GM13976 (cell line): ENCODE measurements at regions not wholly inside any gene's neighbourhood (a gene's known extent, or its start where the extent isn't known, plus 50 kb on each side); places are given as distances from the start of the nearest gene placed in this dataset.

ENCODE experiments used
- DNase-seq: peaks from one replicate; pipeline ENCODE4 v3.0.0; 2012; ENCODE audit warnings: low spot score
- in situ Hi-C: fragments of 300-500 bp; cut with MboI; formaldehyde crosslinking; loops from one replicate; pipeline ENCODE4 v1.12.0; 2022; ENCODE audit warnings: low sequenced_read_pairs, mixed read lengths, inconsistent platforms; ENCODE audit not compliant: unreplicated experiment
- TF ChIP-seq, protein P1 (sequence below): IDR thresholded peaks from 2 replicates; pipeline ENCODE4 v1.5.1; 2012; ENCODE audit warnings: borderline replicate concordance, mild to moderate bottlenecking; ENCODE audit not compliant: insufficient read depth; ENCODE audit errors: extremely low read depth, missing control alignments, control extremely low read depth

DNA sequence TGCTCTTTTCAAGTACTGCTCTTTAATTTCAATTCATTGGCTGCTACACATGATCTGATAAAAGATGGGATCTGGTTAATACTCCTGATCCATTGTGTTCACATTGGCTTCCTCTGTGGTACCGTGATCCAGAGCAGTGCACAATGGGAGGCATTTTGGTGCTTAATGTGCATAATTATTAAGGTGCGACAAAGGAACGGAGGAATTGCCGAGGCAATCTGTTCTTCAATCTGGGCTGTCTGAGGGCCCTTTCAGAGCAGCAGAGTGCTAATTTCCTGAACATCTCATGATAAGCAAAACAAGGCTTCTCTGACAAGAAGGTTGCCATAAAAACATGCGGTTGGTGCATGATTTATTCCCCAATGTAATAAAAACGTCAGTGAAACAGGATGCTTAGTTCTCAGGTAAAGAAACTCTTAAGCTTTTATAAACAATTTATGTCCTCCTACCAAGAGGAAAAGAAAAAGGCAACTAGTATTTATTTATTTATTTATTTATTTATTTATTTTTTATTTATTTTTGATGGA is 64.0 kb upstream of the EPHA3 start:
- DNase-seq: no peak
- TF ChIP-seq, protein P1, sequence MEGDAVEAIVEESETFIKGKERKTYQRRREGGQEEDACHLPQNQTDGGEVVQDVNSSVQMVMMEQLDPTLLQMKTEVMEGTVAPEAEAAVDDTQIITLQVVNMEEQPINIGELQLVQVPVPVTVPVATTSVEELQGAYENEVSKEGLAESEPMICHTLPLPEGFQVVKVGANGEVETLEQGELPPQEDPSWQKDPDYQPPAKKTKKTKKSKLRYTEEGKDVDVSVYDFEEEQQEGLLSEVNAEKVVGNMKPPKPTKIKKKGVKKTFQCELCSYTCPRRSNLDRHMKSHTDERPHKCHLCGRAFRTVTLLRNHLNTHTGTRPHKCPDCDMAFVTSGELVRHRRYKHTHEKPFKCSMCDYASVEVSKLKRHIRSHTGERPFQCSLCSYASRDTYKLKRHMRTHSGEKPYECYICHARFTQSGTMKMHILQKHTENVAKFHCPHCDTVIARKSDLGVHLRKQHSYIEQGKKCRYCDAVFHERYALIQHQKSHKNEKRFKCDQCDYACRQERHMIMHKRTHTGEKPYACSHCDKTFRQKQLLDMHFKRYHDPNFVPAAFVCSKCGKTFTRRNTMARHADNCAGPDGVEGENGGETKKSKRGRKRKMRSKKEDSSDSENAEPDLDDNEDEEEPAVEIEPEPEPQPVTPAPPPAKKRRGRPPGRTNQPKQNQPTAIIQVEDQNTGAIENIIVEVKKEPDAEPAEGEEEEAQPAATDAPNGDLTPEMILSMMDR: no peak
- in situ Hi-C loops: no loop called here

DNA sequence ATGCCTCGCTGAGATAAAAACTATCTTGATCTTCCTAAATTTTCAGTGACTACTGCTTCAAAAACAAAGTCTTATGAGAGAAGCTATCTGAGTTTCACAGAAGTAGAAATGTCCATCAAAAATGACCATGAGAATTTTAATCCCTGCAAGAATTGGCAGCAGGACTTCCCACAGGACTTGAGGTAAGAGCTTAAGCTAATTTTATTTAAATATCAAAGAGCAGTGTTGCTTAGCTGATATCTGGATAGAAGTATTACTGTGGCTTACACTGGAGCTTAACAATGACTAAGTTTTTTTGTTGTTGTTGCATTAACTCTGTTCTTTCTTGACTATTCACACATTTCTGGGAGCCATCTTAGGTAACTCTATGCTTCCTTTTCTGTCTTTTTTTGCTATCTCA is 60.8 kb upstream of the EPHA3 start:
- DNase-seq: no peak
- TF ChIP-seq, protein P1: no peak
- in situ Hi-C loops: no loop called here

DNA sequence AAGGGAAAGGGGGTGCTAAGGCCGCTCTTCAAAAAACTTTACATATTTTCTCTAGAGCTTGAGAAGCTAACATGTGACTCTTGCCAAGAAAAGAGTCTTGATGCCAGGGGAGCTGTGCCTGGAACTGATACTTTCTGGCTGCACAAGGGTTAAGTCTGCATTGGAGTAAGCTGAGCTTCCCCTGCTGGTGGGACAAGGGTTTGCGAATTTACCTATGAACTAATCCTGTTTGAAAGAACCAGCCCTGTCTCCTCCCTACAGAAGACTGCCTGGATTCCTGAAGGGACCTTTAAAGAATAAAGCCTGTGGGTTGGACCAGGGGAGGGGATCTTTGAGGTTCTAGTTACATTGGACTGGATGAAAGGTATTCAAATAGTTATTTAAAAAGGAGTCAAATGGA is 58.3 kb upstream of the EPHA3 start:
- TF ChIP-seq, protein P1: no peak
- in situ Hi-C loops: no loop called here
- DNase-seq: no peak

DNA sequence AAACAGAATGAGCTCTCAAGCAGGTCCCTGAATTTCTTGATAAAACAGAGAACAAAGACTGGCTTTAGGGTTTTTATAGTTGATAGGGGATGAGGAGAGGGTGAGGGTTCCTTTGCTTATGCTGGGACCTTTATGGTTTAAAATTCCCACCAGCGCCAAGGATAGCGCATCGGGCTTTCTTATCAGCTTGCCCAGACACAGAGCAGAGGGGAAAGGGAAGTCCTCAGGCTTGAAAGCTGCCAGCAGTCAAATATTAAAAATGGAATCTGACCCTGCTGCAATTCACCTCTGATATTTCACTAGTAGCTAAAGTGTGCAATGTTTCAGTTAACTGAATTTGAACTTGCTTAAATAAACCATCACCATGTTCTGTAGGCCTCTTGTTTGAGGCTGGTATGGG is 55.0 kb upstream of the EPHA3 start:
- in situ Hi-C loops: no loop called here
- no peak for DNase-seq

DNA sequence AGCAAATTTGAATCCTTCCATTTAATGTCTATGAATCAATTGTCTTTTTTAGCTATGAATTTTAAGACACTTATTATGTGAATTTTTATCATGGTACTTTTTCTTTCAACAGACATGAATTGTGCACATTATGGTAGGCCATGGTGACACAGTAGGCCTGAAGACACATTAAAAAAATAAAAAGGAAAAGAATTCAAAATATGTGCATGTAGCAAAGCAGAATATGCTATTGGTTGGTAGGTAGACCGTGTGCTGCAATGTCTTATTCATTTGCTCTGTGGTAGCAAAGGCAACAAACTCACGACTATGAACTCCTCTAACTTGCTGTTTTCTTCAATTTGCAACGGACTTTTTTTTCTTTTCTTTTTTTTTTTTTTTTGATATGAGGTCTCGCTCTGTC is 50.0 kb upstream of the EPHA3 start:
- TF ChIP-seq, protein P1: no peak
- in situ Hi-C loops: no loop called here
- no peak for DNase-seq

More for the DNA sequence above, 55.0 kb upstream of the EPHA3 start:
- TF ChIP-seq, protein P1: no peak
